ES-I3 (cell line): ENCODE measurements at regions not wholly inside any gene's neighbourhood (a gene's known extent, or its start where the extent isn't known, plus 50 kb on each side); places are given as distances from the start of the nearest gene placed in this dataset.
"Not testable (repeated sequence)": the region's sequence is repeated elsewhere in the genome, so short reads cannot be mapped to it uniquely, and the experiment has no call there.

Experiments
- H3K36me3 ChIP-seq: 2 replicates; pipeline ENCODE4 v1.6.1; 2013; ENCODE audit warnings: mild to moderate bottlenecking, low read length, control low read depth, moderate library complexity; ENCODE audit not compliant: insufficient read depth
- H3K4me1 ChIP-seq: 2 replicates; pipeline ENCODE4 v1.6.1; 2013; ENCODE audit warnings: mild to moderate bottlenecking, control low read depth, low read length; ENCODE audit not compliant: insufficient read depth
- H3K9ac ChIP-seq: 2 replicates; pipeline ENCODE4 v1.6.1; 2013; ENCODE audit warnings: low read depth, mild to moderate bottlenecking, low read length, moderate library complexity
- H3K9me3 ChIP-seq: 2 replicates; pipeline ENCODE4 v1.6.1; 2013; ENCODE audit warnings: mild to moderate bottlenecking, low read length, moderate library complexity; ENCODE audit not compliant: control insufficient read depth, insufficient read depth

DNA sequence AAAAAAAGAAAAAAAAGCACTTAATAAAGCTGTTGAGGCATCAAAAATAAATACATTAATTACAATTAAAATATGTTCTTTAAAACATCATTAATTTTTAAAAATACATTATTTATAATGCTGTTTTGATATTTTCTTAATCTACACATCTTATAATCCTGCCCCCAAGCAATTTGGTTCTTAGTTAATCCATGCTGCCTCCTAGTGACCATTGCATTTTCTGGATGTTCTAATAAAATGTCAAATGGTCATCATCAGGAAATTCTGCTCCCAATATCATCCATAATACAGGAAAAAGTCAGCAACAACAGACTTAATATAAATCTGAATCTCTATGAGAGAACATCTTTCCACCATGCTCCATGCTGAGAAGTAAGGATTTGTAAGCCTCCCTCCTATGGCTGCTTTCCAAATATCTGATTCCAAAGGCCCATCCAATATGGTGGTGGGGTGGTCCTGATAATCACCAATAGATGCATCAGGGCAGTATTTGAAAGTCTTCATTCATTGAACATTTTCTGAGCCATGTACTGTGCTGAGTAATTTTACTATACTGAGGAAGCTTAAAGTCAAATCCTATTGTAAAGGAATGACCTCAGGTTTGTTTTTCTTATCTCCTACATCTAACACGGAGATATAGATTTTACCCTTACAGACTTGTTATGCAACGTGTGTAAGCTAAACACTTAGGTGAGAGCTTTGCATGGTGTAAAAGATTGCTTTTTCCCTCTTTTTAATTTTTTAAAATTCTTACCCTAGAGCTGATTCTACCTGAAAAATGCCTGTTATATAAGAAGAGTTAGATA, 124.7 kb upstream of the BMAL1 start:
- Histone ChIP-seq H3K4me1 (no peaks in the 10 kb centered on the region), H3K36me3 (no peaks in the 10 kb centered on the region), H3K9me3 (no peaks in the 10 kb centered on the region), H3K9ac (no peak overlapping the region)

- H3K9me3 ChIP-seq, H3K36me3 ChIP-seq, H3K4me1 ChIP-seq, H3K9ac ChIP-seq: not testable (repeated sequence)
These were observed 123.2 kb upstream of the BMAL1 start for GRCh38 chr11:13154374-13154773.

DNA sequence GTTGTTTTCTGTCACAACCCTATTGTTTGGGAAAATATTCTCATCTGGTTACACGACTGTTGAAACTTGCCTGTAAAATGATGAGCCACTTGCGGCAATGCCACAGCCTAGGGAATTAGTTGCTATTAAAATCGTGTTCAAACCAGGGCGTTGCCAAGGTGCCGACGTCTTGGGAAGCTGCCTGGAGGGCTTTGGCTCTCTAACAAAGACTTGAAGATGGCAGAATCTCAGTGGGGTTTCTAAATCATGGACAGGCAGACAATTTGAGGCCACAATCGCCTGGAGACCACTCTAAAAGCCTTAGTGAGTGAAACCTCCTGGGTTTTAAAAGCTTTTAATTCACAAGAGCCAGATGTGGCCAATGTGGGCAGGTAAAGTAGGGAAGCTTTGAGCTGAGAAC, 117.2 kb upstream of the BMAL1 start:
- Histone ChIP-seq H3K9ac (no peak overlapping the region), H3K36me3 (no peaks in the 10 kb centered on the region), H3K4me1 (no peaks in the 10 kb centered on the region), H3K9me3 (no peaks in the 10 kb centered on the region)

- H3K36me3 ChIP-seq = no peaks in the 10 kb centered on the region
- no peaks in the 10 kb centered on the region for H3K9me3 ChIP-seq
- no peak overlapping the region for H3K9ac ChIP-seq
- no peaks in the 10 kb centered on the region for H3K4me1 ChIP-seq
These were observed 116.8 kb upstream of the BMAL1 start for GRCh38 chr11:13160806-13161205.

- no peak overlapping the region for H3K9ac ChIP-seq
- no peaks in the 10 kb centered on the region for H3K4me1 ChIP-seq
- H3K9me3 ChIP-seq = no peaks in the 10 kb centered on the region
- no peaks in the 10 kb centered on the region for H3K36me3 ChIP-seq
These were observed 114.4 kb upstream of the BMAL1 start for GRCh38 chr11:13163158-13163557.

DNA sequence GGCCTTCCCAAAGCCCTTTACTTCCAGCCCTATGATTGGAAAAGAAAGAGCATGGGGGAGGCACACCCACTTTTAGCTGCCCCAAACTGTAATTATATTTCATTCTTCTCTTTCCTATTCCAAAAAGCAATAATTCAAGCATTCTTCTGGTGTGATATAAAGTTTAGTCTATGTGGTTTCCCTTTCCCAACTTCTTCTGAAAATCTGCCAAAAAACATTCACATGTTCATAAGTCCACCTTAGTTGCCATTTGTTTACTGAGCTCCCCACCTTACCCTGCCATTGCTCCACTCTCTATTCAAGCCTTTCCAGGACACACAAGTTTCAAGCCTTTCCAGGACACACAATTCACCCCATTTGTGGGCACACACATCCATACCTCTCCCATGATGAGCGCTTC, 111.6 kb upstream of the BMAL1 start:
- Histone ChIP-seq H3K9me3 (no peaks in the 10 kb centered on the region), H3K4me1 (no peaks in the 10 kb centered on the region), H3K36me3 (no peaks in the 10 kb centered on the region), H3K9ac (no peak overlapping the region)

DNA sequence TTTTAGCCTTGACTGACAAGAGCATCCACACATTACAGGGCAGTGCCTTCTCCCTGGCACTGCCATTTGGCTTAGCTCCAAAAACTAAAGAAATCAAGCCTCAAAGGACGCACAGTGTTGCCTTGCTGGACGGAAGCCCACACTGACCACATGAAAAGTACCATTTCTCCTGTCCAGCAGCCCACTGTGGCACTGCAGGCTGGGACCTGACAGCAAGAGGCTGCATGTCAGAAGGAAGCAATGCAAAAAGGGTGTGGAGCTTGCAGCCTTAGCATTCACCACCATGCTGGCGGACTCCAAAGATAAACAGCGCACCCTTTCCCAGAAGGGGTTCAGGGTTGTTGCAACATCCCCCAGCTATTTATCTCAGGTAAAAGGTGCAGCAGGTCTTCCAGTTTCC, 109.3 kb upstream of the BMAL1 start:
- Histone ChIP-seq H3K4me1 (no peaks in the 10 kb centered on the region), H3K36me3 (no peaks in the 10 kb centered on the region), H3K9me3 (no peaks in the 10 kb centered on the region), H3K9ac (no peak overlapping the region)

GRCh38 chr11:13169709-13170108, 107.9 kb upstream of the BMAL1 start:
- no peaks in the 10 kb centered on the region for H3K36me3 ChIP-seq
- no peak overlapping the region for H3K9ac ChIP-seq
- H3K4me1 ChIP-seq = no peaks in the 10 kb centered on the region
- no peaks in the 10 kb centered on the region for H3K9me3 ChIP-seq

GRCh38 chr11:13174090-13174489, 103.5 kb upstream of the BMAL1 start:
- no peaks in the 10 kb centered on the region for H3K4me1 ChIP-seq
- H3K9me3 ChIP-seq = no peaks in the 10 kb centered on the region
- no peak overlapping the region for H3K9ac ChIP-seq
- H3K36me3 ChIP-seq = no peaks in the 10 kb centered on the region

- Histone ChIP-seq H3K9ac (no peak overlapping the region), H3K4me1 (no peaks in the 10 kb centered on the region), H3K36me3 (no peaks in the 10 kb centered on the region), H3K9me3 (peaks cover 4% of the 10 kb centered on the region; the same call in 1 of the 2 replicates)
These were observed 94.3 kb upstream of the BMAL1 start for GRCh38 chr11:13183094-13183825.

DNA sequence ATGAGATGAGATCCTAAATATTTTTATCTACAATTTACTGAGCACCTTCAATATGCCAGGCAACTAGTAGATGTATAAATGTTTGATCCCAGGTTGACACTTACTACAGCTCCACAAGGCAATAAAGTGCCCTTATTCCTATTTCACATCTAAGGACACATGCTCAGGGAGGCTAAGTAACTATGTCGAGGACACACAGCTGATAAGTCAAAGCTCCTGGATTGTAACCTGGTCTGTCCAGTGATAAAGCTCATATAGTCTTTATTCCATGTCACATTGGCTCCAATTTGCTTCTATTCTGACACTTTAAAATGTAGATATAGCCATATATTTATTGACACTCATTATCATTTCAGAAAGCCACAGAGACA, 93.8 kb upstream of the BMAL1 start:
- no peaks in the 10 kb centered on the region for H3K36me3 ChIP-seq
- H3K9ac ChIP-seq = no peak overlapping the region
- peaks cover 7% of the 10 kb centered on the region; the same call in 1 of the 2 replicates for H3K9me3 ChIP-seq
- H3K4me1 ChIP-seq = no peaks in the 10 kb centered on the region

- H3K4me1 ChIP-seq = no peaks in the 10 kb centered on the region
- H3K9me3 ChIP-seq = peaks cover 7% of the 10 kb centered on the region; the same call in 1 of the 2 replicates
- no peak overlapping the region for H3K9ac ChIP-seq
- H3K36me3 ChIP-seq = no peaks in the 10 kb centered on the region
These were observed 93.2 kb upstream of the BMAL1 start for GRCh38 chr11:13184295-13184794.

GRCh38 chr11:13188179-13188578, 89.4 kb upstream of the BMAL1 start:
- H3K36me3 ChIP-seq = no peaks in the 10 kb centered on the region
- no peaks in the 10 kb centered on the region for H3K4me1 ChIP-seq
- no peak overlapping the region for H3K9ac ChIP-seq
- H3K9me3 ChIP-seq = peaks cover 10% of the 10 kb centered on the region

DNA sequence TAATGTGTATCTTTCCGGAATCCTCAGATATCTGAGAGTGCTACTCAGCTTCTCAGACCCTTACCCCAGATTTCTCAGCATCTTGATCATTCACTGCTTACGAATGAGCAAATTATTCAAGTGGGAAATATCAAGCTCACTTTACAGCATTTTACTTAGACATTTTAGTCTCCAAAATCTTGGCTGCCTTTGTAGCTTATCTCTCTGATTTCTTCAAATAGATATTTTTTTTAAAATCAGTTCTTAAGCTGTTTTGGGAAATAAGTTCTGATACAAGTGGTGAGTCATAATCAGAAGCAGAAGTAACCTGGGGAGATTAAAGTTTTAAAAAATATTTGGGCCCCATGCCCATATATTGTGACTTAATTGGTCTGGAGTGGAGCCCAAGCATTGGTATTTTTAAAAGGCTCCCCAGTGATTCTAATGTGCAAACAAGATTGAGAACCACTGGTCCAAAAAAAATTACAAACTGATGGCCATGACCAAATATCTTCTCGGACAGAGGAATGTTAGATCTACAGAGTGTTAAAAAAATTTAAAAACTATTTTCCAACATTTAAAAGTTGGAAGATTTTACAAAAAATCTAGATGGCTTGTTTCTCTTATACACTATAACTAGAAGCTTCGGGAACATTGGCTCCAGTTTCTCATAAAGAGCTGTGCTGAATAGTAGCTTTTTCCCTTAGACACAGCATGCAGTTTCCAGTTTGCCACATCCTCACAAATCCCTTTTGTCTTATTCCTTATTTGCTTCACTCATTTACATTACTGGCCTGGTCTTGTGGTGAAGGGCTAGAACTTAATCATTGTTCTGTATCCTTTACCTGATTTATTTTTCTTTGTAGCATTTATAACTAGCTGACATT, 87.8 kb upstream of the BMAL1 start:
- Histone ChIP-seq H3K9ac (no peak overlapping the region), H3K4me1 (no peaks in the 10 kb centered on the region), H3K9me3 (peaks cover 10% of the 10 kb centered on the region), H3K36me3 (no peaks in the 10 kb centered on the region)
